Fibroblast of pulmonary artery (primary cell): ENCODE measurements at regions not wholly inside any gene's neighbourhood (a gene's known extent, or its start where the extent isn't known, plus 50 kb on each side); places are given as distances from the start of the nearest gene placed in this dataset.

Source experiments
- DNase-seq: peaks from one replicate; pipeline ENCODE4 v3.0.0-alpha.2; 2010; ENCODE audit warnings: low read depth
- H3K4me3 ChIP-seq: replicated peaks from 2 replicates; pipeline ENCODE4 v1.5.1; 2011; ENCODE audit warnings: low read depth, mild to moderate bottlenecking, control low read depth, low read length, moderate library complexity
- CTCF ChIP-seq: IDR thresholded peaks from 2 replicates; pipeline ENCODE4 v1.5.1; 2011; ENCODE audit warnings: mild to moderate bottlenecking, control low read depth, low read length, inconsistent platforms; ENCODE audit errors: missing control alignments

- no peak overlapping the region for H3K4me3 ChIP-seq
- peak; percentile 82 for DNase-seq
- peak; percentile 70 for TF ChIP-seq CTCF
These were observed 60.0 kb upstream of the BANK1 start for GRCh38 chr4:101730291-101731117.

- no peak overlapping the region for H3K4me3 ChIP-seq
- DNase-seq = no peak
- TF ChIP-seq CTCF = no peak
These were observed 63.3 kb upstream of the BANK1 start for GRCh38 chr4:101727238-101727637.

DNA sequence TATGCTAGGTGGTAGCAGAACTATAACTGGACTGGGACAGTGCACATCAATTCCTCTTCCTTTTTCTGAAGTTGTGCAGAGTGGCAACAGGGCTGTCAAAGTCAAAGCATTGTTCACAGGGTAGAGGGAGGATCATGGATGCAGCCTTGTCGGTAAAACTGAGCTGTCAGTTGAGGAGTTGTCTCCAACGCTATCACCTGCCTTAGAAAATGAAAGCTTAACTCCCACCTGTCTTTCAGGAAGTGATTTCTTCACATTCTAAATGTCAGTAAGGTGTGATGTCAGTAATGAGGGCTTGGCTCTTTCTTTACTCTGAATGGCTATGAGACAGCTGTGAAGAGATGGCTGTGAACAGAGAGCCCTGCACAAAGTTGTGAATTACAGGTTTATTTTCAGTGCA, 66.4 kb upstream of the BANK1 start:
- no peak overlapping the region for H3K4me3 ChIP-seq
- TF ChIP-seq CTCF = no peak
- no peak for DNase-seq

DNA sequence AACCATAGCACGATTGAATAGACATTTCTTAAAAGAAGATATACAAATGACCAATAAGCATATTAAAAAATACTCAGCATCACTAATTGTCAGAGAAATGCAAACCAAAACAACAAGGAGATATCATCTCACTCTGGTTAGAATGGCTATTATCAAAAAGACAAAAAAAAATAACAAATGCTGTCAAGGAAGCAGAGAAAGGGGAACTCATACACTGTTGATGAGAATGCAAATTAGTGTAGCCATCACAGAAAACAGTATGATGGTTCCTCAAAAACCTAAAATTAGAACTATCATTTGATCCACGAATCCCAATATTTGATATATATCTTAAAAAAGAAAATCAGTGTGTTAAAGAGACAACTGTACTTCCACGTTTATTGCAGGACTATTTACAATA, 71.7 kb upstream of the BANK1 start:
- H3K4me3 ChIP-seq = no peak overlapping the region
- no peak for TF ChIP-seq CTCF
- no peak for DNase-seq

DNA sequence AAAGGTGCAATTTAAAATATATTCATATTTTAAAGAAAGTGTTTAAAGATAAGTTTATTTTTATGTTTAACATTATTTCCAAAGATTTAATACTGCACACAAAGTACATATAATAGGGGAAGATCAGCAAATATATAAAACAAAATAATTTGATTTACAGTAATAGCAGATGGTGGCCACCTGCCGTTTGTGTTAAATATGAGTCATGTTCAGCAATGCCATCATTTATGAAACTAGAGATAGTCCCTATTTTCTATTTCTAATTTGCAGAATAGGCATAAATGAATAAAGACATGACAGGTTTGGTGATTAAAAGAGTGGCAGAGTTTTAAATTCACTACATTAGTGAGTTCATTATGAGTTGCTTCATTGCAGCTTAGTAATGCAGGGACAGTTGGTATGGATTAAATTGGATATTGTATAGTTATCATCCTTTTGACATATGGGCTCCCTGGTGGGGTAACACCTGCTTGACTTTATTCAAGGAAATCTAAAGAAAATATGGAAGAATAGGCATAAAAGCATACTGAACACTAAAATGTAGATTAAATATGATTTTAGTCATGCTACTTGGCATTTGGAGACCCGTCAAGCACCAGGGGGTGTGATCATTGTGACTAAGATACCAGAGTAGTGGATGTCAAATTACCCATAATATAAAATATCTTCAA, 78.8 kb upstream of the BANK1 start:
- no peak overlapping the region for H3K4me3 ChIP-seq
- no peak for TF ChIP-seq CTCF
- no peak for DNase-seq

DNA sequence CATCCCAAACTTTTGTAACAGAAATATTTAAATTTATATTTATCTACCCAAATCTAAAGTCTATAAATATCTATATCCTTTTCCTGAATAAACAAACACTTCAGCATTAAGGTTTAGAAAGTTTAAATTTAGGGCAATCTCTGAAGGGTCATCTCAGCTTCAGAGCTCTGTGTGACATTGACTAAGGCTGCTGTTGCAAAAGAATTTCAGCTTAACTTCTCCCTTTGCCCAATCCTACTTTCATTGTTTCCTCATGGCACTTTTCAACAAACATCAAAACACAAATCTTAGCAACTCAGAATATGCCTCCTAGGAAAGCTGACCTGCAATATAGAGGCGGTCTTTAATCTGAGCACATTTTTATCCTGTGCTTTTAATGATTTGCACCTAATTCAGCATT, 79.7 kb upstream of the BANK1 start:
- TF ChIP-seq CTCF = no peak
- DNase-seq = no peak
- H3K4me3 ChIP-seq = no peak overlapping the region
